HL-60 (cell line): ENCODE measurements at regions not wholly inside any gene's neighbourhood (a gene's known extent, or its start where the extent isn't known, plus 50 kb on each side); places are given as distances from the start of the nearest gene placed in this dataset.

Experiments used
- DNase-seq, 2 experiments: peaks; one replicate each; pipeline ENCODE4 v3.0.0-alpha.2; 2010 to 2020; ENCODE audit warnings: low read depth in 1 of 2, low spot score in 1 of 2
- H3K27ac ChIP-seq: fragments of 250-450 bp; sonication (Bioruptor Pico); replicated peaks from 2 replicates; pipeline ENCODE4 v1.5.1; 2020; ENCODE audit warnings: mild to moderate bottlenecking, moderate library complexity
- H3K27me3 ChIP-seq: fragments of 250-450 bp; sonication (Bioruptor Pico); 2 replicates; pipeline ENCODE4 v1.5.1; 2021; ENCODE audit warnings: mild to moderate bottlenecking, moderate library complexity; ENCODE audit not compliant: insufficient read depth, poor library complexity, severe bottlenecking
- H3K4me3 ChIP-seq: replicated peaks from 2 replicates; pipeline ENCODE4 v1.5.1; 2011; ENCODE audit warnings: mild to moderate bottlenecking, control low read depth, low read length; ENCODE audit not compliant: insufficient read depth
- GABPA ChIP-seq: IDR thresholded peaks from 2 replicates; pipeline ENCODE4 v1.6.1; 2012; ENCODE audit warnings: low read depth
- POLR2AphosphoS5 ChIP-seq: IDR thresholded peaks from 2 replicates; pipeline ENCODE4 v1.6.1; 2012; ENCODE audit warnings: low read depth
- SPI1 ChIP-seq: IDR thresholded peaks from 2 replicates; pipeline ENCODE4 v1.6.1; 2012; ENCODE audit warnings: low read depth, mild to moderate bottlenecking, borderline replicate concordance
- TF ChIP-seq, protein P1 (sequence below): IDR thresholded peaks from 2 replicates; pipeline ENCODE4 v1.6.1; 2012; ENCODE audit warnings: low read depth; ENCODE audit not compliant: insufficient replicate concordance
- TF ChIP-seq, protein P2 (sequence below): IDR thresholded peaks from one replicate; pipeline ENCODE4 v1.5.1; 2011; ENCODE audit warnings: low read length, control low read depth, inconsistent platforms; ENCODE audit not compliant: insufficient read depth

DNA sequence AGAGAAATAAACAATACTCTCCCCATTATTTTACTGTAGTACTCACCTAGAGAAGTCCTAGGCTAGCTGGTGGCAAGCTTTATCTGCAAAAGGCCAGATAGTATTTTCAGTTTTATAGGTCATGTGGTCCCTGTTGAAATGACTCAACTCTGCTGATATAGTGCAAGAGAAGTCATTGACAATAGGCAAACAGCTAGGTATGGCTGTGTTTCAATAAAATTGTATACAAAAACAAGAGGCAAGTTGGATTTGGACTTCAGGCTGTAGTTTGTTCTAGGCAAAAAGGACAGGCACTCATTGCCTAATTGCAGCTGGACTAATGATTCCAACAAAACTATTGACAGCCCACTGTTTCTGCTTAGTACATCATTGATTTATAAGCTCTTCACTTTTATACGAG, 328.0 kb upstream of the PDZRN3 start:
- DNase-seq: no peak
- Histone ChIP-seq H3K27ac (no peak overlapping the region), H3K27me3 (no peaks in the 10 kb centered on the region), H3K4me3 (no peak overlapping the region)
- TF ChIP-seq, protein P1, sequence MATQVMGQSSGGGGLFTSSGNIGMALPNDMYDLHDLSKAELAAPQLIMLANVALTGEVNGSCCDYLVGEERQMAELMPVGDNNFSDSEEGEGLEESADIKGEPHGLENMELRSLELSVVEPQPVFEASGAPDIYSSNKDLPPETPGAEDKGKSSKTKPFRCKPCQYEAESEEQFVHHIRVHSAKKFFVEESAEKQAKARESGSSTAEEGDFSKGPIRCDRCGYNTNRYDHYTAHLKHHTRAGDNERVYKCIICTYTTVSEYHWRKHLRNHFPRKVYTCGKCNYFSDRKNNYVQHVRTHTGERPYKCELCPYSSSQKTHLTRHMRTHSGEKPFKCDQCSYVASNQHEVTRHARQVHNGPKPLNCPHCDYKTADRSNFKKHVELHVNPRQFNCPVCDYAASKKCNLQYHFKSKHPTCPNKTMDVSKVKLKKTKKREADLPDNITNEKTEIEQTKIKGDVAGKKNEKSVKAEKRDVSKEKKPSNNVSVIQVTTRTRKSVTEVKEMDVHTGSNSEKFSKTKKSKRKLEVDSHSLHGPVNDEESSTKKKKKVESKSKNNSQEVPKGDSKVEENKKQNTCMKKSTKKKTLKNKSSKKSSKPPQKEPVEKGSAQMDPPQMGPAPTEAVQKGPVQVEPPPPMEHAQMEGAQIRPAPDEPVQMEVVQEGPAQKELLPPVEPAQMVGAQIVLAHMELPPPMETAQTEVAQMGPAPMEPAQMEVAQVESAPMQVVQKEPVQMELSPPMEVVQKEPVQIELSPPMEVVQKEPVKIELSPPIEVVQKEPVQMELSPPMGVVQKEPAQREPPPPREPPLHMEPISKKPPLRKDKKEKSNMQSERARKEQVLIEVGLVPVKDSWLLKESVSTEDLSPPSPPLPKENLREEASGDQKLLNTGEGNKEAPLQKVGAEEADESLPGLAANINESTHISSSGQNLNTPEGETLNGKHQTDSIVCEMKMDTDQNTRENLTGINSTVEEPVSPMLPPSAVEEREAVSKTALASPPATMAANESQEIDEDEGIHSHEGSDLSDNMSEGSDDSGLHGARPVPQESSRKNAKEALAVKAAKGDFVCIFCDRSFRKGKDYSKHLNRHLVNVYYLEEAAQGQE: no peak
- no peak for TF ChIP-seq GABPA
- TF ChIP-seq, protein P2, sequence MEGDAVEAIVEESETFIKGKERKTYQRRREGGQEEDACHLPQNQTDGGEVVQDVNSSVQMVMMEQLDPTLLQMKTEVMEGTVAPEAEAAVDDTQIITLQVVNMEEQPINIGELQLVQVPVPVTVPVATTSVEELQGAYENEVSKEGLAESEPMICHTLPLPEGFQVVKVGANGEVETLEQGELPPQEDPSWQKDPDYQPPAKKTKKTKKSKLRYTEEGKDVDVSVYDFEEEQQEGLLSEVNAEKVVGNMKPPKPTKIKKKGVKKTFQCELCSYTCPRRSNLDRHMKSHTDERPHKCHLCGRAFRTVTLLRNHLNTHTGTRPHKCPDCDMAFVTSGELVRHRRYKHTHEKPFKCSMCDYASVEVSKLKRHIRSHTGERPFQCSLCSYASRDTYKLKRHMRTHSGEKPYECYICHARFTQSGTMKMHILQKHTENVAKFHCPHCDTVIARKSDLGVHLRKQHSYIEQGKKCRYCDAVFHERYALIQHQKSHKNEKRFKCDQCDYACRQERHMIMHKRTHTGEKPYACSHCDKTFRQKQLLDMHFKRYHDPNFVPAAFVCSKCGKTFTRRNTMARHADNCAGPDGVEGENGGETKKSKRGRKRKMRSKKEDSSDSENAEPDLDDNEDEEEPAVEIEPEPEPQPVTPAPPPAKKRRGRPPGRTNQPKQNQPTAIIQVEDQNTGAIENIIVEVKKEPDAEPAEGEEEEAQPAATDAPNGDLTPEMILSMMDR: no peak
- TF ChIP-seq SPI1: no peak
- TF ChIP-seq POLR2AphosphoS5: no peak

DNA sequence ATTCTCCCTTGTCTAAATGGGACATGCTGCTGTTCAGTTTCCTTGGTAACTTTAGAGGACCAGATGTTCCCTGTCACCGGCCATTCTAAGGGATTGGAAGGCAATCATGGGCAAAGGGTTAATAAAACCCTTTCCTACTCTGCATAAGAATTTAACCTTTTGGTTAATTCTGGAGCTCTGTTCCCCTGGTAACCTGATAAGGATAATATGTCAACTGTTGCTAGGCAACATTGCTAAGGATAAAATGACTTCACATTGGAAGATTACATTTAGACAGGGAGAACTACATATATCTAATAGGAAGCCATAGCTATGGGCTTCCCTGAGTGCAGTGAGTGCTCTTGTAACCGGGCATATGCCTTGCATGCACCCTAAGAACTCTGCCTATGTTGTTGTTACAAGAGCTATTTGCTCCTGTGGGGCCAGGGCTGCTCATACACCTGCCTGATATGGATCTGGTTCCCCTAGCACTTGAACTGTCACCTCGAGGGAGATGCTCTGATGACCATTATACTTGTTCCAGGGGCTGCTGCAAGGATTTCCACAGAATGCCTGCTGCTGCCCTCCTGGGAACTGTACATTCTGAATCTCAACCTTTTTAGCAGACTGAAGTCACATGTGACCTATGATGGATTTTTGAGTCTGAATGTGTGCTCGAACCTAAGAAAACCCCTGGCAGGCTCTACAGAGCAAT, 326.3 kb upstream of the PDZRN3 start:
- TF ChIP-seq GABPA (no peak), SPI1 (no peak), POLR2AphosphoS5 (no peak)
- TF ChIP-seq, protein P1: no peak
- TF ChIP-seq, protein P2: no peak
- no peak for DNase-seq
- no peaks in the 10 kb centered on the region for H3K27me3 ChIP-seq
- no peak overlapping the region for H3K27ac ChIP-seq
- H3K4me3 ChIP-seq: no peak overlapping the region

DNA sequence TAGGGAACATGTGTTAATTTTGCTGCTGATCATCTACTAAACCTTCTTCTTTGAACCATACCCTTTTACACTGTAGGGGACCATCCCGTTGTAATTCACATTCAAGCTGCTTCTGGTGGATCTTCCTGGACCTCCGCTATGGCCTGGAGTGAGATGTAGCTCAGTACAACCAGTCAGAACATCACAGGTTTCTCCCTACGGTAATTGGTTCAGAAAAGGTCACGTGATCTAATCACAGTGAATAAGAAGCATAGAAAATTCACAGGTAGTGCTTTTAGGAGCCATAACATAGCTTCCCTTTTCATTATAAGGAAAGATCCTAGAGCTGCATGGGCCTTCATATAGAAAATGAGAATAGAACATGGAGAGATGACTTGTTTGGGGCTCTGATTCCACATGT, 320.8 kb upstream of the PDZRN3 start:
- H3K27me3 ChIP-seq: no peaks in the 10 kb centered on the region
- no peak for TF ChIP-seq GABPA
- TF ChIP-seq, protein P2: no peak
- TF ChIP-seq POLR2AphosphoS5: no peak
- H3K4me3 ChIP-seq: no peak overlapping the region
- DNase-seq: no peak
- H3K27ac ChIP-seq: no peak overlapping the region

DNA sequence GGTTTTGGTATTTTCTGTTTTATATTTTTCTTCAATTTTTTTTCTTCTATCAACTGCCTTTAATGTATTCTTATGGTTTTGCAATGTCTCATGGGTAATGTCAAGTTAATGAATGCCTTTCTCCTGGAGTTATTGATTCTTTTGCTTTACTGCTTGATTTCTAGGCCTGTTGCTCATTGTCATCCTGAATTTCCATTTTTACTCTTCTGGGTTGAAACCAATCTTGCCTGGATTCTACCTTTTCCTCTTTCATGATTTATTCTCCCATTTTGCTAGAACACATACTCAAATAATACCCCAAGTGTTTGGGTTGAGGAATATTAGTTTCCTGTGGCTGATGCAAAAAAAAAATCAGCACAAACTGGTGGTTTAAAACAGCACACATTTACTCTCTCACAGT, 315.2 kb upstream of the PDZRN3 start:
- no peak overlapping the region for H3K27ac ChIP-seq
- TF ChIP-seq, protein P2: no peak
- no peak for TF ChIP-seq SPI1
- no peak for TF ChIP-seq GABPA
- TF ChIP-seq, protein P1: no peak
- no peak for TF ChIP-seq POLR2AphosphoS5
- no peak overlapping the region for H3K4me3 ChIP-seq
- DNase-seq: no peak
- no peaks in the 10 kb centered on the region for H3K27me3 ChIP-seq
